ENCODE measurements at regions not wholly inside any gene's neighbourhood (a gene's known extent, or its start where the extent isn't known, plus 50 kb on each side); places are given as distances from the start of the nearest gene placed in this dataset.

GRCh38 chr4:158443731-158444130 lies 78.0 kb upstream of the RXFP1 start:
- H3K9ac ChIP-seq (ENCODE audit: control insufficient read depth, extremely low read depth, insufficient read depth, low read length), result no peak overlapping the region

GRCh38 chr4:158444621-158445020 lies 77.1 kb upstream of the RXFP1 start:
- no peaks in the 10 kb centered on the region for H3K27me3 ChIP-seq (ENCODE audit: control insufficient read depth, extremely low read depth, insufficient read depth, low read length)
- FAIRE-seq (no peak), DNase-seq (ENCODE audit: low read depth, low spot score) (no peak)
- no peak overlapping the region for H3K4me3 ChIP-seq (ENCODE audit: control insufficient read depth in 2 of 3, extremely low read depth in 1 of 3, insufficient read depth in 2 of 3, low read depth in 1 of 3, low read length in 3 of 3)
- H2AFZ ChIP-seq (ENCODE audit: control insufficient read depth, low read length), result no peak overlapping the region
- TF ChIP-seq EZH2 (IDR thresholded peaks at IDR 0.05; ENCODE audit: low read length) (no peak), CTCF (optimal IDR thresholded peaks at IDR 0.05 in 1 of 3, IDR thresholded peaks at IDR 0.05 in 1 of 3, conservative IDR thresholded peaks at IDR 0.05 in 1 of 3; ENCODE audit: extremely low read depth in 1 of 3, insufficient read depth in 2 of 3, low read length in 3 of 3) (no peak)
- H3K27ac ChIP-seq (ENCODE audit: control insufficient read depth, insufficient read depth, low read length), result no peak overlapping the region
- H3K79me2 ChIP-seq (ENCODE audit: control insufficient read depth, insufficient read depth, low read length), result no peaks in the 10 kb centered on the region
- H3K9ac ChIP-seq (ENCODE audit: control insufficient read depth, extremely low read depth, insufficient read depth, low read length), result no peak overlapping the region
- dilution Hi-C loops (cut with MboI; ENCODE audit: extremely low pct_ligation_motif_present, low sequenced_read_pairs), result no loop called here
- H3K4me1 ChIP-seq (ENCODE audit: control insufficient read depth, extremely low read depth, insufficient read depth, low read length), result peaks cover 3% of the 10 kb centered on the region
- no peaks in the 10 kb centered on the region for H3K9me1 ChIP-seq (ENCODE audit: control insufficient read depth, extremely low read depth, insufficient read depth, low read length)
- no peaks in the 10 kb centered on the region for H4K20me1 ChIP-seq (ENCODE audit: control insufficient read depth, extremely low read depth, insufficient read depth, low read length)
- H3K36me3 ChIP-seq (ENCODE audit: control insufficient read depth in 2 of 2, extremely low read depth in 1 of 2, insufficient read depth in 2 of 2, low read length in 2 of 2), result no peaks in the 10 kb centered on the region
- H3K4me2 ChIP-seq (ENCODE audit: control insufficient read depth, extremely low read depth, insufficient read depth, low read depth, low read length), result no peak overlapping the region
- H3K9me3 ChIP-seq (ENCODE audit: control insufficient read depth, low read depth, low read length), result no peaks in the 10 kb centered on the region

More at GRCh38 chr4:158443731-158444130, 78.0 kb upstream of the RXFP1 start:
- no peaks in the 10 kb centered on the region for H3K79me2 ChIP-seq (ENCODE audit: control insufficient read depth, insufficient read depth, low read length)
- DNase-seq (ENCODE audit: low read depth, low spot score), result no peak
- no peak overlapping the region for H3K4me2 ChIP-seq (ENCODE audit: control insufficient read depth, extremely low read depth, insufficient read depth, low read depth, low read length)
- TF ChIP-seq EZH2 (IDR thresholded peaks at IDR 0.05; ENCODE audit: low read length) (no peak), CTCF (optimal IDR thresholded peaks at IDR 0.05 in 1 of 3, IDR thresholded peaks at IDR 0.05 in 1 of 3, conservative IDR thresholded peaks at IDR 0.05 in 1 of 3; ENCODE audit: extremely low read depth in 1 of 3, insufficient read depth in 2 of 3, low read length in 3 of 3) (no peak)
- H3K36me3 ChIP-seq (ENCODE audit: control insufficient read depth in 2 of 2, extremely low read depth in 1 of 2, insufficient read depth in 2 of 2, low read length in 2 of 2), result no peaks in the 10 kb centered on the region
- H3K4me1 ChIP-seq (ENCODE audit: control insufficient read depth, extremely low read depth, insufficient read depth, low read length), result peaks cover 3% of the 10 kb centered on the region
- peak; percentile 36 for FAIRE-seq
- H3K9me3 ChIP-seq (ENCODE audit: control insufficient read depth, low read depth, low read length), result no peaks in the 10 kb centered on the region
- H3K27me3 ChIP-seq (ENCODE audit: control insufficient read depth, extremely low read depth, insufficient read depth, low read length), result no peaks in the 10 kb centered on the region
- no peak overlapping the region for H2AFZ ChIP-seq (ENCODE audit: control insufficient read depth, low read length)
- dilution Hi-C loops (cut with MboI; ENCODE audit: extremely low pct_ligation_motif_present, low sequenced_read_pairs), result no loop called here
- H4K20me1 ChIP-seq (ENCODE audit: control insufficient read depth, extremely low read depth, insufficient read depth, low read length), result no peaks in the 10 kb centered on the region
- no peak overlapping the region for H3K4me3 ChIP-seq (ENCODE audit: control insufficient read depth in 2 of 3, extremely low read depth in 1 of 3, insufficient read depth in 2 of 3, low read depth in 1 of 3, low read length in 3 of 3)
- H3K27ac ChIP-seq (ENCODE audit: control insufficient read depth, insufficient read depth, low read length), result no peak overlapping the region
- H3K9me1 ChIP-seq (ENCODE audit: control insufficient read depth, extremely low read depth, insufficient read depth, low read length), result no peaks in the 10 kb centered on the region
